Lung (tissue), 11 donors: ENCODE measurements at regions not wholly inside any gene's neighbourhood (a gene's known extent, or its start where the extent isn't known, plus 50 kb on each side); places are given as distances from the start of the nearest gene placed in this dataset.

Source experiments
- ATAC-seq: fragments of 200-7000 bp; cut with Tn5 transposase; one replicate; pipeline ENCODE4 v1.9.1; 2020; ENCODE audit warnings: moderate number of reproducible peaks; ENCODE audit not compliant: insufficient read depth, low FRiP score
- DNase-seq, 3 donors: peaks; one replicate each; pipeline ENCODE4 v3.0.0-alpha.2; 2013 to 2017
- H3K27ac ChIP-seq, 2 donors: one replicate each; pipeline ENCODE4 v1.5.1; 2013; ENCODE audit warnings: mild to moderate bottlenecking in 2 of 2, moderate library complexity in 2 of 2, control low read depth in 1 of 2, inconsistent platforms in 1 of 2, low read depth in 1 of 2, low read length in 1 of 2
- H3K27me3 ChIP-seq, 3 donors: one replicate each; pipeline ENCODE4 v1.5.1; 2013; ENCODE audit warnings: low read length in 2 of 3; ENCODE audit not compliant: control insufficient read depth in 3 of 3, insufficient read depth in 3 of 3
- H3K36me3 ChIP-seq, 4 donors: one replicate each; pipeline ENCODE4 v1.5.1; 2013; ENCODE audit warnings: low read length in 4 of 4, mild to moderate bottlenecking in 1 of 4, moderate library complexity in 1 of 4; ENCODE audit not compliant: control insufficient read depth in 4 of 4, insufficient read depth in 4 of 4
- H3K4me1 ChIP-seq, 5 donors: one replicate each; pipeline ENCODE4 v1.5.1; 2013; ENCODE audit warnings: low read length in 5 of 5, mild to moderate bottlenecking in 2 of 5, moderate library complexity in 1 of 5; ENCODE audit not compliant: control insufficient read depth in 5 of 5, insufficient read depth in 5 of 5
- H3K4me3 ChIP-seq: one replicate; pipeline ENCODE4 v1.5.1; 2013; ENCODE audit warnings: mild to moderate bottlenecking, control low read depth, moderate library complexity
- H3K9ac ChIP-seq, 2 donors: one replicate each; pipeline ENCODE4 v1.5.1; 2013; ENCODE audit warnings: low read length in 2 of 2, control low read depth in 1 of 2; ENCODE audit not compliant: insufficient read depth in 1 of 2
- H3K9me3 ChIP-seq, 4 donors: one replicate each; pipeline ENCODE4 v1.5.1; 2013; ENCODE audit warnings: low read length in 3 of 4, mild to moderate bottlenecking in 1 of 4, moderate library complexity in 1 of 4; ENCODE audit not compliant: control insufficient read depth in 4 of 4, insufficient read depth in 3 of 4
- CTCF ChIP-seq: IDR thresholded peaks from 2 replicates; pipeline ENCODE4 v1.5.1; 2012; ENCODE audit warnings: mild to moderate bottlenecking; ENCODE audit errors: control extremely low read depth, extremely low read depth
- WGBS, 2 donors: extraction: QIAGEN DNeasy Blood & Tissue Kit; methylation state at CpG; one replicate each; pipeline ENCODE4 v1.1.7; 2013; 5-methylcytosine and 5-hydroxymethylcytosine counted together
- donor health status: control.
- donor health status: control.
- donor health status: Bipolar disorder and iron deficiency.
- donor health status: healthy.
- donor health status: DM: yes; HTN: yes; CAD: no.

- no peak overlapping the region for H3K27ac ChIP-seq
- no peak for TF ChIP-seq CTCF
- H3K9ac ChIP-seq = no peak overlapping the region
- no peaks in the 10 kb centered on the region for H3K4me1 ChIP-seq
- no peaks in the 10 kb centered on the region for H3K36me3 ChIP-seq
- H3K9me3 ChIP-seq = peaks cover 0 to 7% (median 0%) of the 10 kb centered on the region in 4 donors
- no peak for ATAC-seq
- WGBS, 2 donors = 50 to 69% methylated on average over 5 of the region's 5 CpGs
- no peak for DNase-seq
- H3K27me3 ChIP-seq = peaks cover 0 to 10% (median 0%) of the 10 kb centered on the region in 3 donors
- no peak overlapping the region for H3K4me3 ChIP-seq
Measured at GRCh38 chr18:77379976-77380509, 130.4 kb downstream of the GALR1 start.

GRCh38 chr18:77380695-77381094 is 131.0 kb downstream of the GALR1 start:
- H3K27ac ChIP-seq = no peak overlapping the region
- H3K27me3 ChIP-seq = peaks cover 0 to 10% (median 0%) of the 10 kb centered on the region in 3 donors
- H3K9me3 ChIP-seq = peaks cover 0 to 7% (median 0%) of the 10 kb centered on the region in 4 donors
- no peaks in the 10 kb centered on the region for H3K4me1 ChIP-seq
- no peaks in the 10 kb centered on the region for H3K36me3 ChIP-seq
- no peak overlapping the region for H3K4me3 ChIP-seq
- no peak for ATAC-seq
- WGBS, 2 donors = 65 to 74% methylated on average over 5 of the region's 5 CpGs
- TF ChIP-seq CTCF = no peak
- no peak overlapping the region for H3K9ac ChIP-seq
- DNase-seq = no peak

GRCh38 chr18:77392321-77392720 is 142.7 kb downstream of the GALR1 start:
- Histone ChIP-seq H3K27me3 (no peaks in the 10 kb centered on the region), H3K9ac (no peak overlapping the region), H3K27ac (no peak overlapping the region), H3K4me3 (no peak overlapping the region), H3K4me1 (no peaks in the 10 kb centered on the region), H3K36me3 (no peaks in the 10 kb centered on the region), H3K9me3 (peaks cover 0 to 3% (median 0%) of the 10 kb centered on the region in 4 donors)
- ATAC-seq (no peak), DNase-seq (no peak)
- no peak for TF ChIP-seq CTCF
- WGBS, 2 donors = 59 to 79% methylated on average over 5 of the region's 5 CpGs

GRCh38 chr18:77393519-77393918 is 143.9 kb downstream of the GALR1 start:
- TF ChIP-seq CTCF = no peak
- H3K4me3 ChIP-seq = no peak overlapping the region
- no peaks in the 10 kb centered on the region for H3K4me1 ChIP-seq
- DNase-seq = no peak
- 71 to 81% methylated on average over 5 of the region's 5 CpGs for WGBS, 2 donors
- no peak for ATAC-seq
- H3K9me3 ChIP-seq = peaks cover 0 to 3% (median 0%) of the 10 kb centered on the region in 4 donors
- H3K9ac ChIP-seq = no peak overlapping the region
- no peaks in the 10 kb centered on the region for H3K27me3 ChIP-seq
- H3K27ac ChIP-seq = no peak overlapping the region
- H3K36me3 ChIP-seq = no peaks in the 10 kb centered on the region
